CD4-positive, alpha-beta T cell treated with Interleukin-2 at 100 ng/mL for 4 hours (primary cell): ENCODE measurements at regions not wholly inside any gene's neighbourhood (a gene's known extent, or its start where the extent isn't known, plus 50 kb on each side); places are given as distances from the start of the nearest gene placed in this dataset.

Source experiments
- DNase-seq: peaks from one replicate; pipeline ENCODE4 v3.0.0-alpha.2; 2020; ENCODE audit warnings: low spot score

DNA sequence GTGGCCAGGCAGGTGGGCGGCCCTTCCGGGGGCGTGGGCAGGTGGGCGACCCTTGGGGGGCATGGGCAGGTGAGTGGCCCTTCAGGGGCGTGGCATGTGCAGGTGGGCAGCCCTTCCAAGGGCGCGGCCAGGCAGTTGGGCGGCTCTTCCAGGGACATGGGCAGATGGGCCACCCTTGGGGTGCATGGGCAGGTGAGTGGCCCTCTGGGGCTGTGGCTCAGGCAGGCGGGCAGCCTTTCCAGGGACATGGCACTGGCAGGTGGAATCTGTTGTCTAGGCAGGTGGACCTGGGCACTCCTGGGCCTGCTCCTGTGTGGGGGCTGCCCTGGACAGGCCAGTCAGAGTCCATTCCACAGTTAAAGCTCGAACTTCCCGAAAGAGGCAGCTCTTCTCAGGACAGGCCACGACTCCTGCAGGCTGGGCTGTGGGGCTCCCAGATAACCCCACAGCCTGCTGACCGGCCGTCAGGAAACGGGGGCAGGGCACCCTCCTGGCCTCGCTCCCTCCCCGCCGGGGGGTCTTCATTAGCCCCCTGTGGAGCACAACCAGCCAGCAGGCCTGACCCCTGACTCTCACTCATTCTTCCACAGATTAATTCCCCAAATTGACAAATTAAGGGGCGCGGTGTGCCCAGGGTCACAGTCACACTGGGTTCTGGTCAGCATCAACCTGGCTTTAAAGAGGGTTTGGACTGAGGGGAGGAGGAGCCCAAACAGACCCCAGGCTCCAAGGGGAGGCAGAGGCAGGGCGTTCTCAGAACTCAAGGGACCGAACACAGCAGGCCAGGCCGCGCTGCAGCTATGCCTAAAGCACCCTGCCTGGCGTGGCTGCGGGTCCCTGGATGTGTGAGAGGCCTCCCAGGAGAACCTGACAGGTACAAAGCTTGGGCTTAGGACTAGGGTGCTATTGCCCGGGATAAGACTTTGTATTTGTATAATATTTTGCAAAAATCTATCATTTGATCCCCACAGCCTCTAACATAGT, 130.0 kb downstream of the DLL1 start:
- DNase-seq, result no peak

DNA sequence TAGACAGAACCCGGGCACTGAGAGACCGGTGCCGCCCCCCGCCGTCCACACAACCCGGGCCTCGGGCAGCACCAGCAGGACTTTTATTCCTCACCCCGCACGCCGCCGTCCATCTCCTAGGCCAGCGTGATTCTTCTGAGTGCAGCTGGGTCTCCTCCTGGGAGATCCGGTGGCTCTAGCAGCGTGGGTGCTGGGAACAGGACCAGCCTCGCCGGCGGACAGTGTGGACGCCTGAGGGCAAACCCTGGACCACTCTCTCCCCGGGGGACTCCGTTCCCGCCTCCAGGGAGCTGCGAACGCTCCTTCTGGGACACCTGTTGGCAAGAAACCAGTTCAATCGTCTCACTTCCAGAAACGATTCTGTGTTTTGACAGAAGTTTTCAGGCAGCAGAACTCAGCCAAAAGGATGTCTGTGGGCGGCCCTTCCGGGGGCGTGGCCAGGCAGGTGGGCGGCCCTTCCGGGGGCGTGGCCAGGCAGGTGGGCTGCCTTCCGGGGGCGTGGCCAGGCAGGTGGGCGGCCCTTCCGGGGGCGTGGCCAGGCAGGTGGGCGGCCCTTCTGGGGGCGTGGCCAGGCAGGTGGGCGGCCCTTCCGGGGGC, 130.7 kb downstream of the DLL1 start:
- DNase-seq, result no peak

DNA sequence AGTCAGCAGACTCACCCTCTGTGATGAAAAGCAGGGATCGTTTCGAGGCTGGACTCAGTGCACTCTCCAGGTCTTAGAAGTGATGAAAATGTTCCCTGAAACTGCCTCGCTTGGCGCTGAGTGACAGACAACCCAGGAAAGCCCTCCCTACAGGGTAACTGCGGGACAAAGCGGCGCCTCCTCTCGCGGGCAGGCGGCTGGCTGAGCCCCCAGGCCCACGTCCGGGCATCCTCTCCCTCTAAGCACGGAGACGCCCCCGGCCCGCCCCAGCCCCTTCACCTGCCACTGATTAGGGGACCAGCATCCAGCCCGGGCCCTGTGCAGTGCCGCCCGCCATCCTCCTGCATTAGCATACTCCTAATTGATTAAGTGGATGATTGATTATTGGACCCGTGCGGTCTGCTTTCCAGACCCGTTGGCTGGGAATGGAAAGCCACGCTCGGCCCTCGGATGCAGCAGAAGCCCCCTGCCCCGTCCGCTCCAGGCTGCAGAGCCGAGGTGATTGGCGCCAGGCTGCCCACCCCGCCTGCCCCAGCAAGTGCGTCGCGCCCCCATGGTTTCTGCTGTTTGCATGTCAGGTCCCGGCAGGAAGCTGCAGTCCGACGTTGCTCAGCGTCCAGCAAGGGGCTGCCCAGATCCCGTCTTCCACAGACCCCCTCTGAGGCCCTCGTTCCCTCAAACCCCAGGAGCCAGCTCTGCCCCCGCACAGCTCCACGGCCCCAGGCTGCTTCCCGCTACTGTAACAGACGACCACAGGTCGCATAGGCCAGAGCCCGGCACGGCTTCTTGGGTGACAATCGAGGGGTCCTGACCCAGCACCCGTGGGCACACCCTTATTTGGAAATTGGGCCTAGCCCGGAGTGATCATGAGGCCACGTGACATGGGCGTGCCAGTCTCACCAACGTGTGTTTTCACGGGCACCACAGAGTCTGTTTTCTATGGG, 131.6 kb downstream of the DLL1 start:
- no peak for DNase-seq

DNA sequence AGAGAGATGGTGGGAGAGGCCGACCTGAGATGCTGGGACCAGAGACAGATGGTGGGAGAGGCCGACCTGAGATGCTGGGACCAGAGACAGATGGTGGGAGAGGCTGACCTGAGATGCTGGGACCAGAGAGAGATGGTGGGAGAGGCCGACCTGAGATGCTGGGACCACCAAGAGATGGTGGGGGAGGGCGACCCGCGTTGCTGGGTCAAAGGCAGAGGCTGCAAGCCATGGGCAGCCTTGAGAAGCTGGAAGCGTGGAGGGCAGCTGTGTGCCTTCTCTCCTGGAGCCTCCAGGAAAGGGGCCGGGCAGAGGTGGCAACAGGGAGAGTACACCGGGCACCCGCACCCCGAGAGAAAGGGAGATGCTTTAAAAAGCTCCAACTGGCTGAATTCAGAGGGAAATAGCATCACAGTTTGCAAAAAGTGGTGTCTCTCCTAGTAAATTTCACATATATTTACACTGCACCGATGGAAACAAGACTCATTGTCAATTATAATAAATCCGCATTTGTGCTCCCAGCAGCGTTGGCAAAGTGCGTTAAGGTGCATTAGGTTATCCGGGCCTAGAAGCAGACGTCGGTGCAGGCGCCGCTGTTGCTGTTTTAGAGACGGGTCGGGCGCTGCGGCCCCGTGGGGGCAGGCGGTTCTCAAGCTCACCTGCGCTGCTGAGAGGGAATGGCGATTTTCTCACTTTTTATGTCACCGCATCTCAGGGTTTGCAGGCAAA, 132.4 kb downstream of the DLL1 start:
- DNase-seq, result no peak

DNA sequence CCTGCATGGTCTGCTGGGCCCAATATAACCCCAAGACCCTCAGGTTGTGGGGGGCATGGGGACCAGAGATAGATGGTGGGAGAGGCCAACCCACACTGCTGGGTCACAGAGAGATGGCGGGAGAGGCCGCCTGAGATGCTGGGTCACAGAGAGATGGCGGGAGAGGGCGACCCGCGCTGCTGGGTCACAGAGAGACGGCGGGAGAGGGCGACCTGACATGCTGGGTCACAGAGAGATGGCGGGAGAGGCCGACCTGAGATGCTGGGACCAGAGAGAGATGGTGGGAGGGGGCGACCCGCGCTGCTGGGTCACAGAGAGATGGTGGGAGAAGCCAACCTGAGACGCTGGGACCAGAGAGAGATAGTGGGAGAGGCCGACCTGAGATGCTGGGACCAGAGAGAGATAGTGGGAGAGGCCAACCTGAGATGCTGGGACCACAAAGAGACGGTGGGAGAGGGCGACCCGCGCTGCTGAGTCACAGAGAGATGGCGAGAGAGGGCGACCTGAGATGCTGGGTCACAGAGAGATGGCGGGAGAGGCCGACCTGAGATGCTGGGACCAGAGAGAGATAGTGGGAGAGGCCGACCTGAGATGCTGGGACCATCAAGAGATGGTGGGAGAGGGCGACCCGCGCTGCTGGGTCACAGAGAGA, 133.2 kb downstream of the DLL1 start:
- DNase-seq, result no peak

DNA sequence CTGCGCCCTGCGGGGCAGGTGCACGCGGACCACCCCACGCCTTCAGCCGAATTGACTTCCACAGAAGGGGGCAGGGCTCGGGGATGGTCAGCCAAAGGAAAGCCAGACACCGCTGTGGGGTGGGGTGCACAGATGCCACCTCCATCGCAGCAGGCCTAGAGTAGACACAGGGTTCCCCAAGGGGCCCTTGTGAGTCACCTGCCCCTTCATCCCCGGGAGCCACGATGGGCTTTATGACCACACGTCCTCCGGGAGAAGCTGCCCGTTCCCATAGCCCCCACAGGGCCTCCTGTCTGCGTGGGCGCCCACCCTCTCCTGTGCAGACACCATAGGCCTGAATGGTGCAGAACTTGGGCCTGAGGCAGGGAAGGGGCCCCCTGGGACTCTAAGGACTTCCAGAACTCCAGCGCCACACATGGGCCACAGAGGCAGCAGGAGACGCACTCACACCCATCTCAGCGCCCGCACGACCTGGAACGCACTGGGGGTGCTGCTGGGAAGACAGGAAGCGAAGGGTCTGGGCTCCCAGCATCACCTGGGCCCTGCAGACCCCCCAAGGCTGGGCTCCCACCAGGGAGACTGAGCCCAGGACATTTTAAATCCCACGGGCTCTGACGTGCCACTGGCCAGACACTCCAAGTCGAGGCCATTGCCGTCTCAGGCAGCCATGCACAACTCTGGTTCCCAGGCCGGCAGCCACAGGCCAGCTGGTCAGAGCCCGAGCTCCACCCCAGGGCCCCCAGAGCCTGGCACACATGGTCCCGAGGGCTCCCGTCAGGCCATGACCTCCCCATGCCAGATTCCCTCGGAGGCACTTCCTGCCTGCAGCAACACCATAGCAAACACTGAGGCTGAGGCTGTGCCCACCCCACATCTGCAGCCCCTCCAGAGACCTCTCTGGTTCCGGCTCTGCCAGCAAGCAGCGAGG, 134.2 kb downstream of the DLL1 start:
- DNase-seq, result no peak

DNA sequence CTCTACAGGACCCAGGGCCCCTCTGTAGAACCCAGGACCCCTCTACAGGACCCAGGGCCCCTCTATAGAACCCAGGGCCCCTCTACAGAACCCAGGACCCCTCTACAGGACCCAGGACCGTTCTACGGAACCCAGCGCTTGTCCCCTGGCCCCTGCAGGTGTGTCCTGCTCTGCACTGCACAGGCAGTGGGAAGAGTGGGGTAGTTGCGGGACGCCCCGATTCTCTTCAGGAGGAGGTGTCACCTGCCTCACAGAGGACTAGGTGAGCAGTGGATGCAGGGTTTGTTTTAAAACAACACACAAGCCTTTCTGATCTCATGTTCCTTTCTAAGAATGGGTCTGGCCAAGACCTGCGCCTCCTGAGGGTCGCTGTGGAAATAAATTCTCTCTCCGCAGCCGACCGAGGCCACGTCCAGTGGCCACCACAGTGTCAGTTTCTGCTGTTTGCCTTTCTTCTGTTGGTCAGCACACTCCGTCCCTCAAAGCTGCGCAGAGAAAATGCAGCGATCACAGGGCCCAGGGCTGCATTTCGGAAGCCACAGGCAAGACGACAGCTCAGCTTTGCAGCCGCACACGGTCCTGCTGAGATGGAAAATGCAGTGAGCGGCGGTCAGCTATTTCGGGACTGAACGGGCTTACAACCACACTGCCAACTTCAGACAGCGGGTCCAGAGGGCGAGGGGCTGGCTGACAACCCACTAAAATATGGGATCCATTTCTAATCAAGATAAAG, 135.2 kb downstream of the DLL1 start:
- DNase-seq, result no peak

DNA sequence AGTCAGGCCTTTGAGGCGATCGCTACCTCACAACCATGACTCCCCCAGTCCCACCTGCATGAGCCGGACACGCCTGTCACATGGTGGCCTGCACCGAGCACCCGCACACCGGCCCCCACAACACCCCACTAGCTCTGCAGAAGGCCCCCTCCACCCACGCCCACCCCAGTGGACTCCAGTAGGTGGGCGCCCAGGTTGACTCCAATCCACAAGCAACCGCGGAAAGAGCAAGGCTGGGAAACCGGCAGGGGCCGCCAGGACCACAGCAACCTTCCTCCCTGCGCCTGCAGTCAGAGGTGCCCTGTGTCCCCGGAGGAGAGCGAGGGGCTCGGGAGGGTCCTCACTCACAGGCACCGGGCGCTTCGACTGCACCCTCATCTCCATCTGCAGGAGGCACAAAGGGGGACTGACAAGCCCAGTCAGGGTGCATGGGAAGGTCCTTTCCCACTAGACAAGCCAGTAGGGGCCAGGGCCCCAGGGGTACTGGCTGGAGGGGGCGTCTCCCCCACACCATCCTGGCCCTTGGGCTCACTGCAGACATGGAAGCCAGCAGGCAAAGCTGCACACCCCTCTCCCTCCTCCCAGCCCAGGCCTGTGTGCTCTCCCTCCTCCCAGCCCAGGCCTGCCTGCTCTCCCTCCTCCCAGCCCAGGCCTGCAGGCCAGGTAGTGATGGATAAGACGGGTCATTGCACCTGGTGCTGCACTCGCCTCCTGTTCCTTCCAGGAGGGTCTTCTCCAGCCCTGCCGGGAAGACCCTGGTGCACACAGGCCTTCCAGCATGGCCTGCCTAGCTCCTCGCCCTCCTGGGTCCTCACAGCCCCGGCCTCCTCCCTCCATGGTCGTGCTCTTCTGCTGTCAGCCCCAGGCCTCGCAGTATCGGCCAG, 137.2 kb downstream of the DLL1 start:
- no peak for DNase-seq

DNA sequence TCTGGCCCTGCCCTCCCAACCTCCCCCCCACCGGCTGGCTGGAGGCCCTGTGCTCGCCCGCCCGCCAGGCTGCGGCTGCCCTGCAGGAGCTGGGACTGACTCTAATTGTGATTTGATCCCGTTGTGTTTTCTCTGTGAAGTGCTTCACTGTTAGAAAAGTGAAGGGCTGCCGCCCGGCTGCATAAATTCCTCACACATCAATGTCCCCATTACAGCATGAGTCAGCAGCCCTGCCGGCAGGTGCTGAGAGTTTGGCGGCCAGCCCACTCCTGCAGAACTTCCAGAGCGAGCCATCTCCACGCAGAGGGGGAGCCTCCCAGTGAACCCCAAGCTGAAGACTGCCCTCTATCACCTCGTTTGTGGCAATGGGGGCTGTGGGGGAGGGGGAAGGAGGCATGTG, 137.9 kb downstream of the DLL1 start:
- no peak for DNase-seq

DNA sequence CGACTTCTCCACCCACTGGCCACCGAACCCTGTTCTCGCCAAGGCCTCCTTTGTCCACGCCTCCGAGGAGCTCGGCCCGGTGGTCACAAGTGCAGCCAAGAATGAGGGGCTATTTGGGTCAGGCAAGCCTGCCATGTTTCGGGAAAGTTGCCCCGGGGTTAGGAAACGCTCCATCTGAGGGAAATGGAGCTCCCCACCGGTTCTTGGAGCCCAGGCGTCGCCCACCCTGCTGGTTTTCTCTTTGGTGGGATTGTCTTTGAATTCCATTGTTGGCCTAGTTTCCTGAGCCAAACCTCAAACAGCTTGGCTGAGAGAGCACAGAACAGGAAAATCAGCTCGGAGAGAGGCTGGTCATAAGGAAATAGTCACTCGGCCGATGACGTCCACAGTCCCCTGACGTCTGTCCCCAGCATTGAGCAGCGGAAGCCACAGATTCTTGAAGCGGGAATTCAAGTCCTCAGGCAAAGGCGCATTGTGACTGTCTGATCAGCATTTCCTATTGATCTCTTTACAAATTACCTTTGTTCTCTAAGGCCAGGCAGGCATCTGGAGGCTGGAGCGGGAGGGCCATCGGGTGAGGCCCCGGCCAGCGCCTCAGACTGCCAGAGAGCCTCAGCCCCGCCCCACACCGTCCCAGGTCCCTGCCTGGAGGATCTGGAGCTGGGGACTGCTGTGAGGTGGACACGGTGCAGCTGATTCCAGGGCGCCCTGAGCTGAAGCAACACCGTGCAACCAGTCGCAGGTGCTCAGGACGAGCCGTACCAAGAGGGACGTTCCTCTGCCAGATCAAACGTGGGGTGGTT, 138.6 kb downstream of the DLL1 start:
- no peak for DNase-seq

DNA sequence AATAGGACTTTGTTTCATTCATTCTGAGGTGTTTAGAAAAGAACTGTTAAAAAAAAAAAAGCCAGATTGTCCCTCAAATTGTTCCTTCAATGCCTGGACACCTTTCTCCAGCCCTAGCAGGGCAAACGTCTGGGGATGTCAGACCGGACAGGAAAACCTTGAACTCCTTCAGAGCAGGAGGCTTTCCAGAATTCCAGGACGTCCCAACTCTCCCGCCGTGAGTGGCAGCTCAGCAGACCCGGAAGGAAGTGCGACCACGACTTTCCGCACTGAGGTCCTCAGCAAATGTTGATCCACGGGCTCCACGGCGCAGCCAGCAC, 139.1 kb downstream of the DLL1 start:
- DNase-seq, result no peak

DNA sequence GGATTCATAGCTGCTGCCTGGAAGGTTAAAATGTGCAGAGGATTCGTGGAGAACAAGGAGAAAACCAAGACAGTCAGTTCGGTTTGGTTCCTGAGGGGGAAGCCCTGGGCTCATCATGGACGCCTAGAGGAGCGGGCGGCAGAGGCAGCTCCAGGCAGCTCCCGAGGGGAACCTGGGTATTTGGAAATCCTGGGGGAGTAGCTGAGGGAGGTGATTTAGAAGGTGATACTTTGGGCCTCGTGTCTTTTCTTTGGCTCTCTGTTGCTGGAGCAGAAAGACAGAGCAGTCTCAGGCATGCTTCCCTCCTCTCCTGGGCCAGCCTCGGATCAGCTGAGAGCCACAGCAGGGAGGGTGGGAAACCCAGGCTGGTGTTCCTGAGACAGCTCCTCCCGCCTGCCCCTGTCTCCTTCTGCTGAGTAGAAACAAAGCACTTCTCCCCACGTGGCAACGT, 139.5 kb downstream of the DLL1 start:
- DNase-seq, result no peak

DNA sequence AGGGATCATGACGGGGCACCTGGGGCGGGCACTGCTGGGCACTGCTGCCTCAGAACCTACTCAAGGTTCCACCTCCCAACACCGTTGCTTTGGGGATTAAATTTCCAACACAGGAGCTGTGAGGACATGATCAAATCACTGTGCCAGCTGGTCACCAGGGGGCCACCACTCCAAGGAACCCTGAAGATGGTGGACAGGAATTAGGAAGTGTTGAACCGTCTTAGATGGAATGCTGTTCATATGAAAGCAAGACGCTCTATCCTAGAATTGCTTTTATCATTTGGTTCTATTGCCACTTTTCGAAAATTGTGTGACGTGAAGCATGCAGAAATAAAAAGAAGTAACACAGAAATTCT, 140.3 kb downstream of the DLL1 start:
- DNase-seq, result no peak

DNA sequence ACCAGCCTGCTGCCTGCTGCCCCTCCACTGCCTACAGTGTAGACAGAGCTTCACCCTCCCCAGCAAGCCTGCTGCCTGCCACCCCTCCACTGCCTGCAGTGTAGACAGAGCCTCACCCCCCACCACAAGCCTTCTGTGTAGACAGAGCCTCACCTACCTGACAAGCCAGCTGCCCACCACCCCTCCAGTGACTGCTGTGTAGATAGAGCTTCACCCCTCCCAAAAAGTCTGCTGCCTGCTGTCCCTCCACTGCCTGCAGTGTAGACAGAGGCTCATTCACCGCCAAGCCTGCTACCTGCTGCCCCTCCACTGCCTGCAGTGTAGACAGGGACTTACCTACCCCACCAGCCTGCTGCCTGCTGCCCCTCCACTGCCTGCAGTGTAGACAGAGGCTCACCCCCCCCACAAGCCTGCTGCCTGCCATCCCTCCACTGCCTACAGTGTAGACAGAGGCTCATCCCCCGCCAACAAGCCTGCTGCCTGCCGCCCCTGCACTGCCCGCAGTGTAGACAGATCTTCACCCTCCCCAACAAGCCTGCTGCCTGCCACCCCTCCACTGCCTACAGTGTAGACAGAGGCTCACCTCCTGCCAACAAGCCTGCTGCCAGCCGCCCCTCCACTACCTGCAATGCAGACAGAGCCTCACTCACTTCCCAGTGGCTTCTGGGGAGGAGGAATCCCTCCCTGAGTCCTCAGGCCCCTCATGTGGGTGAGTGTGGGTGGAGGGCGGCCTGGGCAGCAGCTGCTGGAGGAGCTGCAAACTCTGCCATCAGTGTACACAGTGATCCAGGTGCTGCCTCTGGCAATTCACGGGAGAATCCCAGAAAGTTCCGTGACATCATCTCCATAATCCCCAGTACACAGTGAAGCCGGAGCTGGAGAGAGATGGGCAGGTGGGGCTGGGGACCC, 140.9 kb downstream of the DLL1 start:
- no peak for DNase-seq

DNA sequence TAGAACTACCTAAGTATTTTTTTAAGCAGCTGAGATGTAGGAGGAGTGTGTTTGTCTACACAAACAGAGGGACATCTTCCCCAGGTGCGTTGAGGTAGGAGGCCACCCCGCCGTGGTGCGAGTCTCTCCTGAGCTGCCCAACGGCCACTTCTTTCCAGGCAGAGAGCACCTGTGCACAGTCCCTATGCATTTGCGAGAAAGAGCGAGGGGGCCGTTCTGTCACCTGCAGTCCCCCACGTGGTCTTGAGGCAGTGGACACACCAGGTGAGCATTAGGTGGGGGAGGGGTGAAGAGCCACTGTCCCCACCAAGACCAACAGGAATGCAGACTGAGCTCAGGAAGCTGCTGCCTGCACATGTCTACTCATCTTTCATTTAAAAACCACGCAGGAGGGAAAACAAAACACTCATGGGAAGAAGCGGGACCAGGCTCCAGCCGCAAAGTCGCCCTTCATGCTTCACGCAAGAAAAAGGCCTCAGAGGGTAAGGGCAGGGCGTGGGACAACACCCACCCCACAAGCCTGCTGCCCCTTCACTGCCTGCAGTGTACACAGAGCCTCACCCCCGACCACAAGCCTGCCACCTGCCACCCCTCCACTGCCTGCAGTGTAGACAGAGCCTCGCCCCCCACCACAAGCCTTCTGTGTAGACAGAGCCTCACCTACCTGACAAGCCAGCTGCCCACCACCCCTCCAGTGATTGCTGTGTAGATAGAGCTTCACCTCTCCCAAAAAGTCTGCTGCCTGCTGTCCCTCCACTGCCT, 142.0 kb downstream of the DLL1 start:
- DNase-seq, result no peak
